ENCODE measurements at regions not wholly inside any gene's neighbourhood (a gene's known extent, or its start where the extent isn't known, plus 50 kb on each side); places are given as distances from the start of the nearest gene placed in this dataset.
"Not testable (repeated sequence)": the region's sequence is repeated elsewhere in the genome, so short reads cannot be mapped to it uniquely, and the experiment has no call there.

DNA sequence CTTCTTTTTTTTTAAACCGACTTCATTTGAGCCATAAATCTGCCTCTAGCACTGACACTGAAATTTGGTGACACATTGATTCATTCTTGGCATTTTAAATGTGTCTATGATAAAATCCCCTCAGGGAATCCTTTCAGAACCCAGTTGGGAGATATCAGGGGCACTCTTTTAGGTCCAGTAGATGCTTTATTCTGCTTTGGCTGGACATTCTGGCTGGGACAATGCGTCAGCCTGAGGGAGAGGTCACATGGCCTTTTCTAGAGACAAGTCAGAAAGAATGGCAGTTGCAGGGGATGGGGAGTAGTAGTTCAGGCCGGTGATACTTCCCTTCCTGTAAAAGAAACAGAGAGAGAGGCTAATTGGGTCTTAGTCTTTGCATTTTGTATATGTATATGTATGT, 63.1 kb downstream of the TRIM43 start:
- DNase-seq = not testable (repeated sequence)

DNA sequence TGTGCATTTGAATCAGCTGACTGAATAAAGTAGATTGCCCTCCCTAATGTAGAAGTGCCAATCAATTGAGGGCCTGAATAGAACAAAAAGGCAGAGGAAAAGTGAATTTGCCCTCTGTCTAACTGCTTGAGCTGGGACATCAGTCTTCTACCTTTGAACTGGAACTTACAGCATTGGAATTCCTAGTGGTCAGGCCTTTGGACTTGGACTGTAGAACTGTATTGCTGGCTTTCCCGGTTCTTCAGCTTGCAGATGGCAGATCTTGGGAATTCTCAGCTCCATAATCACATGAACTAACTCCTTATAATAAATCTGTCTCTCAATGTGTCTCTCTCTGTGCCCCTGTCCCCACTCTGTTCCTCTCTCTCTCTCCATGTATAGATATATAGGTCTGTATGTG, 64.8 kb downstream of the TRIM43 start:
- DNase-seq = not testable (repeated sequence)

DNA sequence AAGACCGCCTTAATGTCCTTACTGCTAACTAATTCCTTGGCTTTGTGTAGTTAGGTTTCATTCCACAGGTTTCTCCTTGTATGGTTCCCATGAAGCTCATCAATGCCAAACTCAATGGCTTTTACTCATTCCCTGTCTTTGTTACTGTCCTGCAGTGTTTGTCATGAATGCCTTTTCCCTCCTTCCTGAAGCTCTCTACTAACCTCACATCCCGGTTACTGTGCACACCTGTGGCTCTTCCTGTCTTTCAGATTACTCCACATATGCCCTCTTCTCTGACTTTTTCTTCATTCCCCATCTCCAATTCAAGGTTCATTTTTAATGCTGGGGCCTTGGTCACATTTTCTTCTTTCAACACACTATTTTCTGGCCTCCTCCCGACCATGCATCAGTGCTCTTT, 66.1 kb downstream of the TRIM43 start:
- DNase-seq = not testable (repeated sequence)

DNA sequence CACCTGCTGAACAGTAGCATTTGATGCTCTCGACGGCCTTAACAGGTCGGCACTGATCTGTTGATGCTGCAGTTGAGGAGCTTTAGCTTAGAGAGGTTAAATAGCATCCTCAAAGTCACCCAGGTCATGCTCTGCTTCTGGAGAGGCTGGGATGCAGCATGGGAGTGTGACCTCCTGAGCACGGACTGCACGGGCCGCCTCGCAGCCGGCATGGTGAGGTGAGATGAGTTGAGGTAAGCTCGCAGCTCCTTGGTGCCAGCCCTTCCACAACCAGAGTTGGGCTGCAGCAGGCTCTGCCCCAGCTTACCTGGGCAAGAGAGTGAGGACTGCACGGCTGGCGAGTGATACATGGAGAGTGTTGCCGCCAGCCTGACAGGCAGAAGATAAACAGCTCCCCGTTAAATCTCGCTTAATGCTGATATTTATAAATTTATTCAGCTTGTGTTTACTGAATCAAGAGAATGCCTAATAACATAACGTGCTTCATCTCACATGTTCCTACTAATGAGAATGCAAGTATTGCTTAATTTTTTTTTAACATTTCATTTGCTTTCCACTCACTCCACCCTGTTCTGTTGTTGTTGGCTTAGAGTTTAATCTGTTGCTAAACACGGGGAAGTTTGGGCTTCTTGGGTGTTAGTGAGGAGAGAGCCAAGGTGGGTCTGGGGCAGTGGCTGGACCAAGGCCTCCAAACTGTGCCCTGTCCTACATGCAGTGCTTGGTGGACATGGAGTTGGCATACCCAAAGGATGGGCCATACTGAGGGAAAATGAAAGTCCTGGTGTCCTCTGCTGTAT, 69.2 kb downstream of the TRIM43 start:
- not testable (repeated sequence) for DNase-seq

DNA sequence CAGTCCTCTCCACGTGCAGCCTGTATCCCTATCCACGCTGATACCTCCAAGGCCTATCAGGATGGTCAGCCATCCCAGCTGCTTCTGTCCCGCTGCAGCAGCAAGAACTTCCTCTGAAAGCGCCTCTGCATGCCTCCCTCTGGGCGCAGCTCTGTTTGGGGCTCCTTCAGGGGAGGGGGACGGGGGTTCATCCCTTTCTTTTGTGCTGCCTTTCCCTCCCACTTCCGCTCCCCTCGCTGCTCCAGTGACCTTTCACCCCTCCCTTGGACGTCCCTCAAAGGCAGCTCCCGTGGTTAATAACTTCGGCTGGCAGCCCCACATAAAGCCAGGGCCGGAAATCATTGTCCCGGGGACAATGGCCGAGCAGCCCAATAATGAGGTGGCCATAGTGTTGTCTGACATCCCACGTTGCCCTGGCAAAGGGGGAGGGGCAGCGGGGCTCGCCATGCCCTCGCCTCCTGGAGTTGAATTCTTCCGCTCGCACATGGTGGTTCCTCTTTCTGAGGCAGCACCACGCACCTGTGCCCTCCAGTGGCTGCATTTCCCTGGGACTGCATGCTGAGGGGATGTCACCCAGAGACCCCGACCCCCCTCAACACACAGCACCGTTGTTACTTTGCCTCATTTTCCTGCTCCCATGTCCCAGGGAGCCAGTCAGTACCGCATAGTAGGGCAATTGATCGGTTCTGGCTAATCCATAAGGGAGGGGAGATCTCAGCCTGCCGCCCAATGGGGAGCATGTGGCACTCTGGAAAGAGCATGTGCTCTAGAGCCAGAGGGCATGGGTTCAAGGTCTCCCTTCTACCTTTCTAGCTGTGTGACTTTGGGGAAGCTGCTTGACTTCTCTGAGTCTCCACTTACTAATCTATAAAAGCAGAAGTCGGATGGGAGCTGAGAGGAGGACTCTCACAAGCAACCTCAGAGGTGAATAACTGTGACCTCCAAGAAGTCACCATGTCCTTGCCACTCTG, 72.0 kb downstream of the TRIM43 start:
- not testable (repeated sequence) for DNase-seq

DNA sequence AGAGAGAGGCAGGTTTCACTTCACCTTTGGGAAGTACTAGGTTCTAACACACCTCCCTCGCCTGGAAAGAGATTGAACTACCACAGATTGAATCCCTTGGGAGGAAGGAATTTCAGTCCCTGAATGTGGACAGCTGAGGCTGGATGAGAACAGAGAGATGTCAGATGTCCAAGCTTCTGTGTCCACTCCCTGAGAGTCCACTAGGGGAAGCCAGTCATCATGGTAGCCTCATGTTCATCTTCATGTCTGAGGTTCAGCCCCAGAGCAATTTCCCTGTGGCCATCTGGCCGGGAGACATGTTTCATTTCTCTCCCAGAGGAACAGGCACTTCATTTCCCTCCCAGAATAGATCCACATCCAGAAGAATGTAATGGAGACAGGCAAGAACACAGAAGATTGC, 74.8 kb downstream of the TRIM43 start:
- not testable (repeated sequence) for DNase-seq

DNA sequence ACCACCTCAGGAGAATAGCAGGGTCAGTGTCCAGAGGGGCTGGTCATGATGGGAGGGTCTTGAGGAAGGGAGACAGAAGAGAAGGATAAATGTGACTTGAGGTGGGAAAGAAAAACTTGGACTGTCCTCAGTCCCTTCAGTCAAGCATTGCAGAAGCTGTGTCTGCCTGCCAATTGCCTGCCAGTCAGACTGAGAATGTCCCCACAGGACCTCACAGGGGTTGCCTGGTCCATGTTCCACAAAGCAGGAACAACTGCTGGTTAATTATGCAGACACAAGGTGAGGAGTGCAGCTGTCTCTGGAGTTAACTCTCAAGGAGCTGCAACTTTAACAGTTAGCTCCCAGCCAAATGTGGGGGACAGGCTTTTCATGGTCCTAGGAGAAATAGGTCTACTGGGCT, 75.7 kb downstream of the TRIM43 start:
- no peak for DNase-seq

DNA sequence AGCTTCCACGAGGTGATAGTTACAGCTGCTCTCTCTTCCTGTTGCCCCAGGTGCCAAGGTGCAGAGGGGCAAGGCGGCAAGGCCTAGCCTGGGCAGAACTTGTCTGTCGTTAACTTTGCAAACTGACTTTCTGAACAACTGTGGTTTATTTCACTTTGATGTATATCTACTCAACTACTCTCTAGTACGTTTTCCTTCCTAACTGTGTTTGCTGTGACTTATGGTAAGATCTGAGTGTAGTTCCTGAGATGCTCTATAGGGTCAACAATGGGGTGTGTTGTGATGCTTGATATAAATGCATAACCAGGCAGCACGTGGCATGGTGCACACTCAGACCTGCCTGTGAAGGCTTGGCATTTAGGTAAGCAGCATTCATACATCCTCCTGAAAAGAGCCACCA, 77.1 kb downstream of the TRIM43 start:
- DNase-seq = not testable (repeated sequence)

DNA sequence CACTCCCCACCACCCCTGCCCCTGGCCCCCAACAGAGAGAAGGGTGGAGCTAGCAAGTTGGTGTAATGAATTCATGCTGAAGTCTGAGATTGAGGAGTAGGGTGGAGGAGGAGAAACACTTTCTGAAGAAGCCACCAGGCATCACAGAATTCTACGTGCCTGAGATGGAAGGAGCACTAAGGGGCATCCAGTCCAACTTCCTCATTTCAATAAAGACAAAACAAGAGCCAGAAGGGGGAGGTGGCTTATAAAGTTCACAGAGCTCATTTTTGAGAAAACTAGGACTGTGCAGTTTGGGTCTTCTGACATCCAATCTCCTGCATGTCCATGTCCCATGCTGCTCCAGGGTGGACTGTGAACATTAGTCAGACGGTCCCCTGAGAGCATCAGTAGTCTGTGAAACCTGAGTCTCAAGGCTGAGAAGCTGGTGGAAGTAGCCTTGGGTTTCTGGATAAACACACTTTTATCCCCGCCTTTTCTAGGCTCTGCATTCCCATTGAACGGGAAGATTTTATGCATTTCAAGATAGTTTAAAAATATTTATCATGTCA, 77.7 kb downstream of the TRIM43 start:
- no peak for DNase-seq

DNA sequence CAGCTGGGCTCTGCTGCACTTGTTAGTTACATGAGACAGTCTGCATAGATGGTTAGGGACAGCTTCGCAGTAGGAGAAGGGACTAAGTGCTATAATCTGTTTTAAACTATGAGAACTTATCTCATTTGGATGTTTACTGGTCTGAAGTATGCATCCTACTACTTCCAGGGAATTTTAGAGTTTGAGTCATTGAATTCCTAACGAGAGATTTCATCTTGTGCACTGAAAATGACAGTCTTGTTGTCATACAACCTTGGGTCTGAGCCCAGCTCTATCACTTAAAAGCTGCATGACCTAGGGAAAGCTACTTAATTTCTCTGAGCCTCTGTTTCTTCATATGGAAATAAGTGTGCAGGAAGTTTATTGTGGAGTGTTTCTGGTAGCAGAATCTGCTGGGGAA, 78.4 kb downstream of the TRIM43 start:
- DNase-seq = no peak

DNA sequence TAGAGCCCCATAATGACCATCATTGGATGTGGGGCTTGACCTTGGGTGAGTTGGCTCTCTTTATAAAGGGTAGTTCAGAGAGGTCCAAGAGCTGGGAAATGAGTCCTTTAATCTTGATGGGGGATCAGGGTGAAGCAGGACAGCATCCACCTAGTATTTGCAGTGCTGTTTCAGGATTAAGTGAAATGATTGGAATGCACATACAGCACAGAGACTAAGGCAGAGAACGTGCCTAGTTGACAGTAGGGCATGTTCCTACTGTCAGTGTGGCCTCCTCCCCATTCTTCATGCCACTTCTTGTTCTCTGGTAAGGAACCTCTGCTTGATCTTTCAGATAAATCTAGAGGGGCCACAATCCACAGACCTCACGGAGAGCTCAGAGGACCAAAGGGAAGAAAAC, 78.9 kb downstream of the TRIM43 start:
- DNase-seq = no peak

DNA sequence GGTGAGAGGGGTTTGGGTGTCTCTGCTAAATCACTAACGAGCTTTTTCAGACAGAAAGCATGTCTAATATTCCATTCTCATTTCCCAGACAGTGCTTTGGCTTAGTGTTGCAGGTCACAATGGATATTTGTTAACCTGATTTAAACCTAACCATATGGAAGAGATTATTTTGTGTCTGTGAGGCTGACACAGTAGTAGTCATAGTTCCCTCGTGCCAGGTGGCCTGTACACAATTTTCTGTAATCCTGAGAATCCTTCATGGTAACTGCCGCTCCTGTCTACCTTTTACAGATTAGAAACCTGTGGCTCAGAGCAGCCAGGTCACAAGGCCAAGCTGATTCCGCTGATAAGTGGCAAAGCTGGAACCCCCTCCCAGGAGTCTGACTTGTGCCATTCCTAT, 79.4 kb downstream of the TRIM43 start:
- DNase-seq = not testable (repeated sequence)

DNA sequence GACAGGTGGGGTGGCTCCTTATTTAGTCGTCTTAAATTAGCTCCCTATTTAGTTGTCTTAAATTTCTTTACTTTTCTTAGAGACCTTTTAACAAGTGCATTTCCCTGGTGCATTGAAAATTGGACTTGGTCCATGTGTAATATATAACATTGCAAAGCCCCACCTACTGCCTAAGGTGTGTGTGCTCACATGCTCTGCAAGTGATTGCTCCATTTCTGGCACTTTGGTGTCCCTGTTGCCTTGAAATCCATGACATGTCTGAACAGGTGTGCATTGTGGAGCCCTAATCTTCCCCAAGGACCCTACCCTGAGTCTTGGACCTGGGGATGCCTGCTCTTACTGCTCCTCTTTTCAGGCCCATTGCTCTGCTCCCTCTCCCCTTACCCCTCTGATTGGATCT, 80.2 kb downstream of the TRIM43 start:
- not testable (repeated sequence) for DNase-seq

DNA sequence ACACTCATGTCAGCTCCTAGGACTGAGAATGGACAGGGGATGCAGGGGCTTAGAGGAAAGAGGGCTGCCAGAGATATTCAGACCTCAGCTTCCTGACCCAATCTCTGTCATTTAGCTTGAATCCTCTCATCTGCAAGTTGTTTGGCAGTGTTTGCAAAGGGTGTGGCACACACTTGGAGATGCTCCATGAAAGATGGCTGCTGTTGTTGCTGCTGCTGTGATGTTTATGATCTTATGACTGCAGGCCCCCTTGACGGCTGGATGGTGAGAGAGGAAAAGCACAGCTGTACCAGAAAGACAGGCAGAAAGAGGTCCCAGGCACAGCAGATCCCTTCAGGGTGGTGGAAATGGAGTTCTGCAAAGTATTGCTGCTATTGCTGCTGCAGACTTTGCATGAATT, 80.7 kb downstream of the TRIM43 start:
- DNase-seq = not testable (repeated sequence)

DNA sequence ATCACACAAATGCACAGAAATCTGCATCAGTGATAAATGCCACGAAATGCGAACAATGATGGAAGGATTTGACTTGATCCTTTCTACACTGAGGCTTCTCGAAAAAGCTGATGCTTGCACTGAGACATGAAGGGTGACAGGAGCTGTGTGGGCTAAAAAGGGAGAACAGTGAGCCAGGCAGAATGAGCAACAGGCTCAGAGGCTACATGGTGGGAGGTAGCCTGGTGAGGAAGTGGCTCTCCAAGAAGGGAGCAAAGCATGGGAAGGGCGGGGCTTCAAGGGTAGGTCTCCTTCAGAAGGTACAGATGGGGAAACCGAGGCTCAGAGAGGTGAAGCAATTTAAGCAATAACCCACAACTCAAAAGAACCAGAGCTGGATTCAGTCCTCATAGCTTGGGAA, 82.4 kb downstream of the TRIM43 start:
- DNase-seq = no peak

DNA sequence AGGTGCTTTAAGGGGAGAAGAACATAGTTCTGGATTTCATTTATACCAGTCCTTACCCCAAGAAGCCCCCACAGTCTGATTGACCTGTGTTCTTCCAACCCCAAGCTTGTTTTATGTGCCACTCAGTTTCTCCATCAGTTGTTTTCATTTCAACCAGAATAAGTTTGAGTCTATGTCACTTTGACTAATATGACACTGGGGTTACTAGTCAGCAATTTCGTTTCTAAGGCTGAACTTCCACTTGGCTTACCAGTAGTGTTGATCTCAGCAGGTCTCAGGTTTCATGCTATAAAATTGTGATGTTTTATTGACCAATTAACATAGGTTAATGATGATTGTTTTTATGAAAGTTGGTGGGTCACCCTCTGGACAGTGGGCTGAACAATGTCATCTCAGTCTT, 84.8 kb downstream of the TRIM43 start:
- not testable (repeated sequence) for DNase-seq

DNA sequence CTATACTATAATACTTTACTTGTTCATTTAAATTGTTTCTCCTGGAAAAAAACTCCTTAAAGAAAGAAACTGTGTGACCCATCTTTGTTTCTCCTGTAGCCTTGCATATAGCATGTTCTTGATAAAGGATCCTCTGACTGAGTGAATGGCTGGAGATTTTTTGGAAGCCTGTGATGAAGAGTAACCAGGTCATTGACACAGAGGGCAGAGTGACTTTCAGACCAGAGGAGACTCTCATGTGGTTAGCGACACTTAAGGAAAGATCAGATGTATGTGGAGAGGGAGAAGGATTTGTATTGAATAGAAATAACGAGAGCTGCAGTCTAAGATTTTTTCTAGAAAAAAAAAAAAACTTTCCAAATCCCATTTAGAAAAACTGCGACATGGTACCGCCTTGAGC, 85.5 kb downstream of the TRIM43 start:
- DNase-seq = no peak

DNA sequence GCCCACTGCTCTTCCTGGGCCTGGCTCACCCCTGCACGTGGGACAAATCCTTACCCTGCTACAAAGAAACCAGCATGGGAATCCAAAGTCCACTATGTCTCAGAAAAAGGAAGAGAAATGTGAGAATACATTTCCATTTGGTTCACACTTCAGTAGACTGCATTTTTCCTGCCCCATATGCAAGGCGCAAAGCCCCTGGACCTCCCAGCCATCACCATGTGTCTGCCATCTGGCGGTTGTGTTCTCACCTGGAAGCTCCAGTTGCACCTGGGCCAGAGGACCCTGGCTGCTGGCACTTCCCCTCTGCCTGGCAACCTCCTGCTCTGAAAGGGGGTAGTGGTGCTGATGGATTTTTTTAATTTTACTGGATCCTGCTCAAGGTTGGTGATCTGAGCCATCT, 86.0 kb downstream of the TRIM43 start:
- DNase-seq = not testable (repeated sequence)

DNA sequence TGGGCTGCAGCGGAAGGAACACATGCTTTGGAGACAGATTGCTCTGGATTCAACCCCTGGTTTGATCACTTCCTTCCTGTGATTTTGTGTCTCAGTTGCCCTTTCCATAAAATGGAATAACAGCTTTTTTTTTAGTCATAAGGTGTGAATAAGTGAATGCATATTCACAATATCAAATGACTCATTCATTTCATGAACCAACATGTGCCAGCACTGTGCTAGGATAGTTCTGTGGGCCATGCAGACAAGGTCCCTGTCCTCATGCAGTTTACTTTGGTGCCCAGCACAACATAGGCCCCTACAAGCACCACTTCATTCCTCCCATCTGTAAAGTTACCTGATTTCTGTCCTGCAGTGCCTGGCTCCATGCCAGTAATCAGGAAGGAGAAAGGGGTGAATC, 89.4 kb downstream of the TRIM43 start:
- DNase-seq = not testable (repeated sequence)

DNA sequence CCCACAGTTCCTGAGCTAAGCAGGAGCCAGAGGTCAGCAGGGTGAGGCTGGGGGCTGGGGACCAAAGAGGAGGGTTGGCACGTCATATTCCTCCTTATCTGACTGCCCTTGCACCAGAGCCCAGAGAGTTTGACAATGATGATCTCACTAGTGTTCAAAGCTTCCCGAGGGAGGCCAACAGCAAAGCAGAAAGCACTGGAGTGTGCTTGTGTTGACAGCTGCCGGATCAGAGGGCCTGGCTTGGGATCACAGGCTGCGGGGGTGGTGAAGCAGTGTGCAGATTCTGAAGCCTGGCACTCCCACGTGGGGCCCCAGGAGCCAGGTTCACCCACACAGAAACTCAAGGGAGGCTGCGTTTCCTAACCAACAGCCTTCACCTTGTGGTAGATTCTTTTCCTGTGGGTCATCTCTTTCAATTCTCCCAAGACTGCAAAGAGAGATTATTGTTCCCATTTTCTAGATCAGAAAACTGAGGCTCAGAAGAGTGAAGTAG, 89.8 kb downstream of the TRIM43 start:
- DNase-seq = not testable (repeated sequence)

DNA sequence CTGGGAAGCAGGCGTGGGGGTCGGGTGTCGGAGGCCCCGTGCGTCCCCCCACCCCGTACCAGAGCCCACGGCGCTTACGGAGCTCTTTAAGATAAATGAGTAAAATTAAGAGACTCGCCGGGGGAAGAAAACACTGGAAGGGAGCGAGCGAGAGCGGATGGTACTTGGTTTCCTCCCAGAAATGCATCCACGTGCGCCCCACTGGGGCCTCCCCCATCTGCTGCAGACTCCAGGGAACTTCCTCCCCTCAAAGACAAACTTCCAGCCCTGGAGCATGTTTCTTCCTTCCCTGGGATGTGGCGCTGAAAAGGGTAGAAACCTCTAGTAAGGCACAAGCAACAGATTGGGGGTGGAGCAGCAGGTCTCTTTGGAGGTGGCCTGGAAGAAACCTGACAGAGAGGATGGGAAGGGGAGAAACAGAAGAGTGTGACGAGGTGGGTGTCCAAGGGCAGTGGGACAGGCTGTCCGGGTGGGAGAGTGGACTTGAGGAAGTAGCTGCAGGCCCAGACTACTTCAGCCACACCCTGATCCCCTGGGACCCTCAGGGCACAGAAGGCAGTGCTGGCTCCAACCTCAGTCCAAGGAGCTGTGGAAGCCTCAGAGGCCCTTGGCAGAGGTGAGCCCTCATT, 91.2 kb downstream of the TRIM43 start:
- not testable (repeated sequence) for DNase-seq

DNA sequence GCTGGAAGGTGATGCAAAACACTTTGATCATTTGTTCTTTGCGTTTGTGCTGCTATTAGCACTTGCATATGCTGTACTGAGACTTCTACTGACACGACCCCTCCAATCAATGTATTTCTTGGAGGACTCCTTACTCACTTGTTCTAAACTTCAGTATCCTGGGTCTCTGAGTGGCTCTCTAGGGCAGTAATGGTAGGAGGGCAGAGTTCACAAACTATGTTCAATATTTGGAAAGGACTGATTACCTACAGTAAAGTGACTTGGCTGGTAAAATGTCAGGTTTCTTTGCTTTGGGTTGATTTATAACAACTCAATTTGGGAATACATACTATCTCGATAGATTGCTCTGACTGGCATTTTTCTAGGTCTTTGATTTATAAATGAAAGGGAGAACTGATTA, 93.7 kb downstream of the TRIM43 start:
- no peak for DNase-seq

Measured in T1000 (cell line).